A673 (cell line): ENCODE measurements at regions not wholly inside any gene's neighbourhood (a gene's known extent, or its start where the extent isn't known, plus 50 kb on each side); places are given as distances from the start of the nearest gene placed in this dataset.
"Not testable (repeated sequence)": the region's sequence is repeated elsewhere in the genome, so short reads cannot be mapped to it uniquely, and the experiment has no call there.

Experiments used
- CTCF ChIP-seq: fragments of 300-800, 200-600 bp; sonication (generic); conservative IDR thresholded peaks from 2 replicates; pipeline ENCODE4 v1.5.1; 2017; ENCODE audit warnings: low read depth, mild to moderate bottlenecking, antibody characterized with exemption, low read length, moderate library complexity, mixed read lengths
- EZH2 ChIP-seq: fragments of 200-600 bp; sonication (generic); IDR thresholded peaks from 2 replicates; pipeline ENCODE4 v1.6.1; 2017; ENCODE audit warnings: borderline replicate concordance, low read depth, mild to moderate bottlenecking, mixed read lengths, antibody characterized with exemption, low read length; ENCODE audit not compliant: poor library complexity, severe bottlenecking

- TF ChIP-seq CTCF, EZH2: not testable (repeated sequence)
Measured at GRCh38 chrX:77390365-77390764, 56.8 kb upstream of the FGF16 start.
